HCT116 (cell line): ENCODE measurements at regions not wholly inside any gene's neighbourhood (a gene's known extent, or its start where the extent isn't known, plus 50 kb on each side); places are given as distances from the start of the nearest gene placed in this dataset.

Experiments
- ATAC-seq: fragments of 200-7000 bp; cut with Tn5 transposase; 2 replicates; pipeline ENCODE4 v1.9.1; 2020; ENCODE audit warnings: mild to moderate bottlenecking, moderate library complexity
- BruUV-seq: library from RNA; stranded (reverse); fragments of 400-500 nt; replicated peaks from 2 replicates; lab custom pipeline; 2021; lab: Mats Ljungman, UMichigan
- CTCF ChIA-PET: fragments of 300-600 bp; sonication (Branson Sonifier 250); formaldehyde crosslinking; loops from one replicate; lab custom pipeline; 2021; ENCODE audit warnings: antibody characterized with exemption; lab: Charles Lee
- POLR2A ChIA-PET: fragments of 300-600, 350-600 bp; sonication (Branson Sonifier 250); formaldehyde crosslinking; loops from one replicate; lab custom pipeline; 2021; ENCODE audit warnings: antibody characterized with exemption; lab: Charles Lee
- RAD21 ChIA-PET, 2 experiments: fragments of 300-600 bp; sonication (Branson Sonifier 250); formaldehyde crosslinking; loops; one replicate each; lab custom pipeline; 2023; ENCODE audit warnings: low total read pairs in 2 of 2; ENCODE audit not compliant: uncharacterized antibody in 2 of 2, unreplicated experiment in 2 of 2, low non-redundant PET in 1 of 2; lab: Charles Lee
- DNase-seq: peaks from one replicate; pipeline ENCODE4 v3.0.0-alpha.2; 2010; ENCODE audit warnings: low read depth, low spot score
- H2AFZ ChIP-seq: fragments of 200-600 bp; shearing (Covaris generic), sonication (generic); 2 replicates; pipeline ENCODE4 v1.6.1; 2017; ENCODE audit warnings: low read depth, mixed run types, mixed read lengths, antibody characterized with exemption, low read length; ENCODE audit not compliant: poor library complexity, severe bottlenecking
- H3K27ac ChIP-seq: 2 replicates; pipeline ENCODE4 v1.5.1; 2012; ENCODE audit warnings: low read depth, low read length
- H3K27me3 ChIP-seq: fragments of 200-600 bp; sonication (generic); 2 replicates; pipeline ENCODE4 v1.6.1; 2016; ENCODE audit warnings: mixed run types, low read length, mixed read lengths; ENCODE audit not compliant: insufficient read depth
- H3K36me3 ChIP-seq, 2 experiments: fragments of 200-500 bp in 1 of 2; fragments of 200-600 bp in 1 of 2; sonication (Bioruptor generic) in 1 of 2; sonication (generic) in 1 of 2; 2 replicates each; pipeline versions ENCODE4 v1.5.1 to v1.6.1; 2014 to 2016; ENCODE audit warnings: low read length in 2 of 2, inconsistent platforms in 1 of 2, mixed read lengths in 1 of 2, mixed run types in 1 of 2; ENCODE audit not compliant: insufficient read depth in 2 of 2, control insufficient read depth in 1 of 2
- H3K4me1 ChIP-seq, 2 experiments: fragments of 200-600 bp in 1 of 2; sonication (generic) in 1 of 2; 2 replicates each; pipeline versions ENCODE4 v1.5.1 to v1.6.1; 2012 to 2017; ENCODE audit warnings: low read length in 2 of 2, inconsistent platforms in 1 of 2, mild to moderate bottlenecking in 1 of 2, mixed read lengths in 1 of 2, mixed run types in 1 of 2, moderate library complexity in 1 of 2; ENCODE audit not compliant: insufficient read depth in 2 of 2, control insufficient read depth in 1 of 2
- H3K4me2 ChIP-seq: fragments of 200-600 bp; sonication (generic); 2 replicates; pipeline ENCODE4 v1.6.1; 2017; ENCODE audit warnings: mixed run types, low read length, mixed read lengths
- H3K4me3 ChIP-seq, 2 experiments: fragments of 200-600 bp in 1 of 2; sonication (generic) in 1 of 2; replicated peaks in 1 of 2; 2 replicates each; pipeline ENCODE4 v1.5.1; 2011 to 2016; ENCODE audit warnings: low read length in 2 of 2, control low read depth in 1 of 2, low read depth in 1 of 2, mild to moderate bottlenecking in 1 of 2, mixed read lengths in 1 of 2, mixed run types in 1 of 2
- H3K79me2 ChIP-seq: fragments of 200-600 bp; sonication (generic); 2 replicates; pipeline ENCODE4 v1.6.1; 2017; ENCODE audit warnings: mild to moderate bottlenecking, mixed run types, low read length, moderate library complexity, mixed read lengths; ENCODE audit not compliant: insufficient read depth
- H3K9ac ChIP-seq: fragments of 200-600 bp; sonication (generic); 2 replicates; pipeline ENCODE4 v1.6.1; 2016; ENCODE audit warnings: low read length, mixed read lengths
- H3K9me2 ChIP-seq: fragments of 200-600 bp; sonication (generic), shearing (Covaris generic); 2 replicates; pipeline ENCODE4 v1.6.1; 2017; ENCODE audit warnings: mixed run types, mild to moderate bottlenecking, moderate library complexity; ENCODE audit not compliant: insufficient read depth
- H3K9me3 ChIP-seq, 2 experiments: fragments of 200-500 bp in 1 of 2; fragments of 200-600 bp in 1 of 2; sonication (Bioruptor generic) in 1 of 2; sonication (generic) in 1 of 2; 2 replicates each; pipeline ENCODE4 v1.6.1; 2014 to 2017; ENCODE audit warnings: low read length in 2 of 2, mixed read lengths in 2 of 2, inconsistent platforms in 1 of 2, low read depth in 1 of 2, mild to moderate bottlenecking in 1 of 2, mixed run types in 1 of 2, moderate library complexity in 1 of 2; ENCODE audit not compliant: control insufficient read depth in 1 of 2, insufficient read depth in 1 of 2
- H4K20me1 ChIP-seq: fragments of 200-600 bp; sonication (generic), shearing (Covaris generic); 2 replicates; pipeline ENCODE4 v1.6.1; 2017; ENCODE audit warnings: mixed run types, mild to moderate bottlenecking, moderate library complexity; ENCODE audit not compliant: insufficient read depth
- ATF3 ChIP-seq: IDR thresholded peaks from 2 replicates; pipeline ENCODE4 v1.6.1; 2012
- CBX3 ChIP-seq: IDR thresholded peaks from 2 replicates; pipeline ENCODE4 v1.6.1; 2012; ENCODE audit warnings: low read depth
- CEBPB ChIP-seq: IDR thresholded peaks from 2 replicates; pipeline ENCODE4 v1.6.1; 2012; ENCODE audit warnings: low read depth
- CTCF ChIP-seq, 3 experiments: fragments of 200-600 bp in 1 of 3; sonication (generic) in 1 of 3; IDR thresholded peaks in 2 of 3; conservative IDR thresholded peaks in 1 of 3; 2 replicates each; pipeline ENCODE4 v1.5.1; 2012 to 2017; ENCODE audit warnings: low read depth in 2 of 3, low read length in 2 of 3, antibody characterized with exemption in 1 of 3, borderline replicate concordance in 1 of 3, control low read depth in 1 of 3, mild to moderate bottlenecking in 1 of 3, mixed read lengths in 1 of 3, mixed run types in 1 of 3, moderate library complexity in 1 of 3; ENCODE audit not compliant: insufficient read depth in 1 of 3
- EGR1 ChIP-seq: IDR thresholded peaks from 2 replicates; pipeline ENCODE4 v1.6.1; 2012; ENCODE audit warnings: low read depth
- ELF1 ChIP-seq: IDR thresholded peaks from 2 replicates; pipeline ENCODE4 v1.6.1; 2012; ENCODE audit warnings: low read depth, borderline replicate concordance
- EZH2 ChIP-seq: fragments of 200-600 bp; sonication (generic); IDR thresholded peaks from 2 replicates; pipeline ENCODE4 v1.6.1; 2017; ENCODE audit warnings: antibody characterized with exemption, mixed run types
- EZH2phosphoT487 ChIP-seq: fragments of 200-600 bp; IDR thresholded peaks from 2 replicates; pipeline ENCODE4 v1.6.1; 2018; ENCODE audit warnings: antibody characterized with exemption, borderline replicate concordance
- JUND ChIP-seq: IDR thresholded peaks from 2 replicates; pipeline ENCODE4 v1.6.1; 2012
- POLR2A ChIP-seq: IDR thresholded peaks from 2 replicates; pipeline ENCODE4 v1.7.0; 2011; ENCODE audit warnings: borderline replicate concordance; ENCODE audit not compliant: insufficient read depth, insufficient read length; ENCODE audit errors: extremely low read depth
- POLR2AphosphoS5 ChIP-seq: IDR thresholded peaks from 2 replicates; pipeline ENCODE4 v1.6.1; 2011; ENCODE audit warnings: mild to moderate bottlenecking, low read depth, low read length, moderate library complexity
- RAD21 ChIP-seq: IDR thresholded peaks from 2 replicates; pipeline ENCODE4 v1.6.1; 2012; ENCODE audit warnings: low read depth, mild to moderate bottlenecking
- SIN3A ChIP-seq: IDR thresholded peaks from 2 replicates; pipeline ENCODE4 v1.6.1; 2012; ENCODE audit warnings: low read depth
- SP1 ChIP-seq: IDR thresholded peaks from 2 replicates; pipeline ENCODE4 v1.6.1; 2012; ENCODE audit warnings: low read depth
- SRF ChIP-seq: IDR thresholded peaks from 2 replicates; pipeline ENCODE4 v1.6.1; 2012; ENCODE audit warnings: low read depth
- TCF7L2 ChIP-seq: IDR thresholded peaks from 2 replicates; pipeline ENCODE4 v1.7.0; 2011; ENCODE audit warnings: borderline replicate concordance, inconsistent platforms; ENCODE audit not compliant: insufficient read depth, insufficient read length; ENCODE audit errors: extremely low read depth
- YY1 ChIP-seq: IDR thresholded peaks from 2 replicates; pipeline ENCODE4 v1.6.1; 2011; ENCODE audit warnings: low read length, low read depth, moderate library complexity, mild to moderate bottlenecking; ENCODE audit not compliant: insufficient replicate concordance; ENCODE audit errors: extremely low read depth
- ZFX ChIP-seq: fragments of 450-650 bp; IDR thresholded peaks from 2 replicates; pipeline ENCODE4 v1.6.1; 2017
- ZNF274 ChIP-seq: fragments of 200-500 bp; sonication (Bioruptor generic); IDR thresholded peaks from 2 replicates; pipeline ENCODE4 v1.6.1; 2014; ENCODE audit warnings: mild to moderate bottlenecking, low read depth, low read length, inconsistent platforms
- intact Hi-C: fragments of 100-400 bp; cut with micrococcal nuclease; formaldehyde crosslinking; loops from 2 replicates; pipeline ENCODE4 v1.10.0; 2022
- TF ChIP-seq, protein P1 (sequence below): IDR thresholded peaks from 2 replicates; pipeline ENCODE4 v1.6.1; 2011; ENCODE audit warnings: mild to moderate bottlenecking, low read length, moderate library complexity; ENCODE audit not compliant: insufficient replicate concordance; ENCODE audit errors: extremely low read depth

GRCh38 chr3:178297199-178297598 is 239.0 kb upstream of the KCNMB2 start:
- DNase-seq: no peak
- intact Hi-C loops: no loop called here
- POLR2A ChIA-PET: no interaction called here
- Histone ChIP-seq H4K20me1 (no peaks in the 10 kb centered on the region), H3K4me1 (no peaks in the 10 kb centered on the region), H3K4me2 (no peak overlapping the region), H3K79me2 (no peaks in the 10 kb centered on the region), H3K9me2 (no peaks in the 10 kb centered on the region), H3K27me3 (no peaks in the 10 kb centered on the region), H3K36me3 (no peaks in the 10 kb centered on the region), H2AFZ (no peak overlapping the region), H3K4me3 (no peak overlapping the region), H3K9me3 (no peaks in the 10 kb centered on the region), H3K9ac (no peak overlapping the region)
- BruUV-seq: no TSS peak
- ATAC-seq: no peak
- CTCF ChIA-PET: no interaction called here
- TF ChIP-seq SIN3A: no peak
- no peak for TF ChIP-seq CBX3
- no peak for TF ChIP-seq ZFX
- no peak for TF ChIP-seq CEBPB
- TF ChIP-seq, protein P1, sequence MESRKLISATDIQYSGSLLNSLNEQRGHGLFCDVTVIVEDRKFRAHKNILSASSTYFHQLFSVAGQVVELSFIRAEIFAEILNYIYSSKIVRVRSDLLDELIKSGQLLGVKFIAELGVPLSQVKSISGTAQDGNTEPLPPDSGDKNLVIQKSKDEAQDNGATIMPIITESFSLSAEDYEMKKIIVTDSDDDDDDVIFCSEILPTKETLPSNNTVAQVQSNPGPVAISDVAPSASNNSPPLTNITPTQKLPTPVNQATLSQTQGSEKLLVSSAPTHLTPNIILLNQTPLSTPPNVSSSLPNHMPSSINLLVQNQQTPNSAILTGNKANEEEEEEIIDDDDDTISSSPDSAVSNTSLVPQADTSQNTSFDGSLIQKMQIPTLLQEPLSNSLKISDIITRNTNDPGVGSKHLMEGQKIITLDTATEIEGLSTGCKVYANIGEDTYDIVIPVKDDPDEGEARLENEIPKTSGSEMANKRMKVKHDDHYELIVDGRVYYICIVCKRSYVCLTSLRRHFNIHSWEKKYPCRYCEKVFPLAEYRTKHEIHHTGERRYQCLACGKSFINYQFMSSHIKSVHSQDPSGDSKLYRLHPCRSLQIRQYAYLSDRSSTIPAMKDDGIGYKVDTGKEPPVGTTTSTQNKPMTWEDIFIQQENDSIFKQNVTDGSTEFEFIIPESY: no peak
- no peak for TF ChIP-seq ZNF274
- no peak for TF ChIP-seq ELF1
- no peak for TF ChIP-seq SRF
- no peak for TF ChIP-seq POLR2A
- TF ChIP-seq CTCF (IDR thresholded peaks at IDR 0.05 in 2 of 3, conservative IDR thresholded peaks at IDR 0.05 in 1 of 3; ENCODE audit: borderline replicate concordance in 1 of 3, insufficient read depth in 1 of 3, low read depth in 2 of 3, low read length in 2 of 3): no peak
- TF ChIP-seq EZH2: no peak
- no peak for TF ChIP-seq YY1
- no peak for TF ChIP-seq POLR2AphosphoS5
- no peak for TF ChIP-seq SP1
- TF ChIP-seq JUND: no peak
- TF ChIP-seq EZH2phosphoT487: no peak
- no peak for TF ChIP-seq ATF3
- no peak for TF ChIP-seq TCF7L2
- TF ChIP-seq RAD21: no peak
- no peak for TF ChIP-seq EGR1
- TF ChIP-seq, all 23 proteins: peak for 0
- no peak overlapping the region for H3K27ac ChIP-seq
- RAD21 ChIA-PET: no interaction called here
